Activated CD4-positive, alpha-beta T cell treated with anti-CD3 and anti-CD28 coated beads, Interleukin-2, amount 50 U/mL, for 16 hours (primary cell): ENCODE measurements at regions not wholly inside any gene's neighbourhood (a gene's known extent, or its start where the extent isn't known, plus 50 kb on each side); places are given as distances from the start of the nearest gene placed in this dataset.
"Not testable (repeated sequence)": the region's sequence is repeated elsewhere in the genome, so short reads cannot be mapped to it uniquely, and the experiment has no call there.

ENCODE experiments used
- DNase-seq: peaks from one replicate; pipeline ENCODE4 v3.0.0-alpha.2; 2020

DNA sequence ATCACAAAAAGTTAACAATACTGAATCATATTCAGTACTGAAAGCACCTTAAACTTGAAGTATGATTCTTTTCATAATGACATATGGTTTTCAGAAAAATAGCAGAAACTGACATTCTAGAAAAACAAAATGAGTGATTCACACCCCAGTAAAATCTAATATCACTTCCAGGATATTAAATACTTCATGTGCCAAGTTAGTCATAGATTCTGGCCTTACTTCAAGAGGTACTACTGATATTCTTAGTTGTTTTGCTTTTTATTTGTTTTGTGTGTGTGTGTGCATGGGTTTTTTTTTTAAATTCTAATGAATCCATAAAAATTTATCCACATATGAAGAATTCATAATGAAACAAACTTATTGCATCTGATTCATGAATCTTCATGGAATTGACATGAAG is 207.9 kb upstream of the UFM1 start:
- no peak for DNase-seq

GRCh38 chr13:38135592-38135991 is 214.1 kb upstream of the UFM1 start:
- DNase-seq: no peak

DNA sequence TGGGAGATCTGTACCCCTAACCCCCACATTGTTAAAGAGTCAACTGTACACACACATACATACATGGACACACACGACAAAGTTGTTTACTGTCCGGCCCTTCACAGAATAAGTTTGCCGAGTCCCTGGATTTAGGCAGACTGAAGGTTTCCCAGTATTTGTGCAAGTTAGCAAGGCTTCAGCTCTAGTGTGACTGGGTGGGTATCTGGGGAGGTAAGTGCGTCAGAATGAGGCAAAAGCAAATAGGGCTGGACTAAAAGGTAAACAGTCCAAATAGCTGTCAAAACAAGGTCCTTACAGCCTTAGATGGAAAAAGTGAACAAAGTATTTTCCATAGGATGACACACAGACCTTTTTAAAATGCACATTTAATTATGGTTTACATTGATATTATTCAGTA is 228.4 kb upstream of the UFM1 start:
- no peak for DNase-seq

- DNase-seq: no peak
These were observed 234.3 kb upstream of the TRPC4 start for GRCh38 chr13:38103851-38104250.

GRCh38 chr13:38099751-38100150 is 230.2 kb upstream of the TRPC4 start:
- no peak for DNase-seq

DNA sequence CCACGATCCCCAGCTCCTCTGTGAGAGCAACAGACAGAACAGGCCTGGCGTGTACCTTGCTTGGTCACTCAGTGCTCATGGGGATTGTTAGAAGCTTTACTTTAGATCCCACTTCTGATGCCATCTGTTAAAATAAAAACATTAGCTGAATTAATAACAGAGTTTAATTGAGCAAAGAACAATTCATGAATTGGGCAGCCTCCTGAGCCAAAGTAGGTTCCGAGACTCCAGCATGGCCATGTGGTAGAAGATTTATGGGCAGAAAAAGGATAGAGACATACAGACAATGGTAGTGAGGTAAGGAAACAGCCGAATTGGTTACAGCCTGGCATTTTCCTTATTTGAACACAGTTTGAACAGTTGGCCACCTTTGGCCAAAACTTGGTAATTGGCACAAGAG is 223.9 kb upstream of the TRPC4 start:
- no peak for DNase-seq

GRCh38 chr13:38090913-38091312 is 221.3 kb upstream of the TRPC4 start:
- DNase-seq: no peak

- no peak for DNase-seq
These were observed 217.1 kb upstream of the TRPC4 start for GRCh38 chr13:38086721-38087120.

DNA sequence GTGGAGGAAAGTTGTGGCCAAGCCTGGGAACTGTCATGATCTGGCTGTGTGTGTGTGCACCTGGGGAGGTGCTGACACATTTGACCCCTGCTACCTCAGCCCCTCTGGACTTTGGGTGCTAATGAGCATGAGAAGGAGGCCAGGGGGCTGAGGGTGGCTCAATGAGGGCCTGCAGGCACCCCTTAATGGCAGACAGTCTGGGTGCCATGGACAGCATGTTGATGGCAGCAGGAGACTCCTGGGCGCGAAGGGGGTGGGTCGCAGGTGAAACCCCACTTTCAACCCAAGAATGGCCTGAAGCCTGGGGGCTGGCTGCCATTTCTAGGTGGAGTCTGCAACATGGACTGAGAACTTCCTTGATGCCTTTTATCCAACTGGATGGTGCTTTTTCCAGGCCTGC is 216.4 kb upstream of the TRPC4 start:
- no peak for DNase-seq

DNA sequence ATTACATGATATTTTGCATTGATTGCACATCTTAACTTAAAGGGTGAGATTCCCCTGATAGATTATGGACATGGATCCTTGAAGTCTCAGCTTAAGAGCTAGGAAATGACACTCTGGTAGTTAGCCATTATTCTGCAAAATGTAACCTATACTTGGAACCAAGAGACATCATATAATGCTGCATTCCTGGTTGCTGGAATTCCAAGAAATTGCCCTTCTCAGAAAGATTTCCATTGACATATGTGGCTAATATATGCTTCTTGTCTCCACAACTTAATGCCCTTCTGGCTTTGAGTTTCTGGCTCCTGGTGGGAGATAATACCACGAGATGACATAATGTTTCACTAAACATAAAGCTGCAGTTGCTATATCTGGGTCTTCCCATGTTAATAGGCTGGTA is 204.4 kb upstream of the TRPC4 start:
- no peak for DNase-seq

DNA sequence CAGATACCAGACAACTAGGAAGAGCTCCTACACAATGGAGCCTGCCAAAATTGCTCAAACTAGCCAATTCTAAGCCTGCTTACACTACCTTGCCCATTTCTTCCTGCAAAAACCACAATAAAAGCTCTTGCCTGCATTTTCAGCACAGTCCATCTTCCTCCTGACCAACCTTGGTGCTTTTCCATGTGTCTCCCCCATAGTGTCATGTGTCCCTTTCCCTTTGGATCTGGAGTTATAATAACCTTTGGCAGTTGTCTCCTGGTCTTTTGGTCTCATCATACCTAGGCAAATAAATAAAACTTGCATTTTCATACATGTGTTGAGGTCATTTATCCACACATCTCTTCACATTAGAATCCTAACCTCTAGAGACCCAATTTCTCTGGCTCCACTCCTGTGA is 203.1 kb upstream of the TRPC4 start:
- no peak for DNase-seq

- DNase-seq: not testable (repeated sequence)
These were observed 201.8 kb upstream of the TRPC4 start for GRCh38 chr13:38071340-38071739.

DNA sequence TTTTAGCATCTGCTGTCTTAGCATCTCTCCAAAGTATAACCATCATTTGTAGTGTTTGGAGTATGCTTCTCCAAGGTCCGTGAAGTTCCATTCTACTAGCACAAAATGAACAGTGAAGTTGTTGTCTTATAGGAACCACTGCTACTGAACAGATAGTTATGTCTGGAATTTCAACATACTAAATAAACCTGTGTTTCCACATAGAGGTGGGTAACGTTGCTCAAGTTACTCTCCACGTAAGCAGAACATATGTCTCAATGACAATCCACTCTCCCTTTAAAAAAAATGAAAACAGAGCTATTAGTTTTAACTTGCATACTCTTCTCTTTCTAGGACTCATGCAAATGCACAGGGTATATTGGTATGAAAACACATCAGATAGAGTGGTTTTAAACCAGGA is 184.3 kb upstream of the TRPC4 start:
- DNase-seq: no peak

DNA sequence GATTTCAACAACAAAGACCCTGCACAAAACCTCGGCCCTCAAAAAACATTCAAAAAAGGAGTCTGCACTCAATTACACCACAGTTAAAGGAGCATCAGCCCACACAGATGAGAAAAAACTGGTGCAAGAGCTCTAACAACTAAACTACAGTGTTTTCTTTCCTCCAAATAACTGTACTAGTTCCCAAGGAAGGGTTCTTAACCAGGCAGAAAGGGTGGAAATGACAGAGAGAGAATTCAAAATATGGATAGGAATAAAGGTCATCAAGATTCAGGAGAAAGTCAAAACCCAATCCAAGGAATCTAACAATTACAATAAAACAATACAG is 176.4 kb upstream of the TRPC4 start:
- no peak for DNase-seq

DNA sequence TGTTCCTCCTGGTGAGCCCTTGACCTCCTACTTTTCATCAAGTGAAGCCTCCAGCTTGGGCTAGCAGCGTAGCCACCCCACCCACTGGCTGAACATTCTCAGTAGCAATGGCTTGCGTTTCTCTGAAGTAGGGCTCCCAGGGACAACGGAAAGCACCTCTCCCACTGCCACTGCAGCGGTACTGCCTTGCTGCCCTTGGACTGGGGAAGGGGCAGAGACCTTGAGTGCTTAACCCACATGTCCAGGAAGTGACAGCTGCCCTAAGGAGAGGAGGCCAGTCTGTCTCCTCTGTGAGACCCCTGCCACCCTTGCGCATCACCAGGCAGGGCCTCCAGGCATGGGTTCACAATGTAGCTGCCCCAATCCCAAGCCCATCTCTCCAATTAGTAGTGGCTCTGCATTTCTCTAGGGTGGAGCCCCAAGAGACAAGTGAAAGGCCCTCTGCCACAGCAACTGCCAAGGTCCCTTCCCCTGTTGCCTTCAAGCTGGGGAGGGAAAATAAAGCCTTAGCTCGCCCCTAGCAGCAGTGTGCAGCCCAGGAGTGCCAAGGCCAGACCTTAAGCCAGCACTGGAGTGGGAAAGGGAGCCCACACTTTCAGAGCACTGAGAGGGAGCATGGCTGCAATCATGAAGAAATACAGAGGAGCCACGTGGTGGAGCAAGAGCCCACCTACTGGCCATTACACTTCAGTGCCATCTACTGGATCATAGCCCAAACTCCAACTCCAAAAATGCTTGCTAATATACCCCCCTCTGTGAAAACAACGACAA is 175.9 kb upstream of the TRPC4 start:
- DNase-seq: no peak

DNA sequence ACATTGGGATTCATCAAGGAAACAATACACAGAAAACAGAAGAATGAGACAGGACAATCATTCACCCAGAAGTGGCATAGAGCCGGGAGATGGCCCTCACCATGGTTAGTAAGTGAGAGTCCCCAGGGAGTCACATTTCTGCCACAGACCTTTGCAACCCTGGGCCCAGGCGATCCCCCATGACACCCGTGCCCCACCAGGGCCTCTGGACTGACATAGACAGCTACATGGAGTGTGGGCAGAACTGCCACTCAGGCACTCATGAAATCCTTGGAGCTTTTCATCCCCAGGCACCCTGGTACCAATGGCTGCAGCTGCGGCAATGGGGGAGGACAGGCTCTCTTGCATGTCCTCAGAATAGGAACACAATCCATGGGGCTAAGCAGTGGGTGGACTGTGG is 174.5 kb upstream of the TRPC4 start:
- no peak for DNase-seq

DNA sequence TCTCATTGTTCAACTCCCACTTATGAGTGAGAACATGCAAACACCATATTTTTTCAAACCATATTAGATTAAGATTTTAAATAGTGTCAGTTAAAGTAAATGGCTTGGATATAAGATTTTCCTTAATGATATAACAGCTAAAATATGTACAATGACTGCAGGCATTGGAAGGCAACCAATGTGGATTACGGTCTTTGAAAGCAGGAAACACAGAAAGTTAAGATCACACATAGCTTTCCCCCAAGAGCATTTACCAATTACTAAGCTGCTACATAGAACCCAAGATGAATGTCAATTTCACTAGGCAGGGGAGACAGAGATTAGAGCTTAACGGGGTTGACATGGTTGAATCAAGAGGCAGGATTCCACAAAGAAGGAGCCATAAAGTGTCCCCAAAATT is 173.2 kb upstream of the TRPC4 start:
- no peak for DNase-seq

DNA sequence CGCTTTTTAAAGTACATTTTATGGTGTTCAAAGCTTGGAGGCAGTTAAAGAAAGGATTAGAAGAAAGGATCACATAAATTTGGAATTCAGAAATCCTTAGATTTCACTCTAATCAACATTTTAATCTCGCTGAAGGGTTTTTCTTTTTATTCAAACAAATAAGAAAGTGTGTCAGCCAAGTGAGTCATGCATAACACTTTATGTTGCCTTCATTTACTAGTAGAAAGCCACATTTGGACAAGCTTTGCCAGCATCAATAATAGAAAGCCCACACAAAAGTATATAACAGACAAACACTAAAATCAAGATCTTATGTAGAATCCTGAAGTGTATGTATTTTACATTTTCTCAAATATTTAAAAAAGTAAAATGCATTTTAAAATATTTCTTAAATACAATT is 154.9 kb upstream of the TRPC4 start:
- no peak for DNase-seq

- DNase-seq: no peak
These were observed 147.7 kb upstream of the TRPC4 start for GRCh38 chr13:38017320-38017719.

GRCh38 chr13:38013676-38014075 is 144.1 kb upstream of the TRPC4 start:
- DNase-seq: no peak

DNA sequence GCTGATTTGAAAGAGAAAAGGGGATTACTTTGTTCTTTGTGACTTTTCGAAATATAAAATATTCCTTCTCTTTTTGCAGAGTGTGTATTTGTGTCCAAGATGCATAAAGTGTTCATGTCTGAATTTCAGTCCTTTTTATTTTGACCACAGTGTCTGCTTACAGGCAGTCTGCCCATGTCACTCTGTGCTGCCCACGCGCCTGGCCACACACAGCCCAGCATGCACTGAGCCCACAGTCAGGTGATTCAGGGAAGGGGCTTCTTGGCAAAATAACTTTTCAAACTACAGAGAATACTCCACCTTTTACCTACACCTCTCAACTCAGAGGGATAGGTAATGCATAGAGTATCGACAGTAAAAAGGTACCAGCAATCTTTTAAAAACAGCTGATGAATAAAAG is 142.5 kb upstream of the TRPC4 start:
- no peak for DNase-seq

DNA sequence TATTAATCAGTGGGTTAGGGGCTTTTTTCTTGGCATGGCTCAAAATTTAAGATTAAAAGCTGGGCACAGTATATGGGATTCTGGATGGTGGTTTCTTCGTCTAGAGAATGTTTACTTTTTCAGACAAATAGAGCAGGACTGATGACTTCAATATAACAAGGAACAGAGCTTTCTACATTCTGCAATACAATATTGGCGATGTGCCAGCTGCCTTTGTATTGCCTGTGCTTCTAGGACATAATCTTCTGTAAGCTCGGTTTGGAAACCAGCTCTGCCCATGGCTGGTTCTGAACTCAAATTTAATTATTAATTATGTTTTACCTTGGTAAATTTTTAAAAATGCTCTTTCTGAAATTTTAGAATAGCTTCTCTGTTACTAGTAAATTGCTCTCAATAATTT is 139.1 kb upstream of the TRPC4 start:
- no peak for DNase-seq

- DNase-seq: no peak
These were observed 133.0 kb upstream of the TRPC4 start for GRCh38 chr13:38002606-38003005.

- DNase-seq: no peak
These were observed 128.1 kb upstream of the TRPC4 start for GRCh38 chr13:37997641-37998040.

DNA sequence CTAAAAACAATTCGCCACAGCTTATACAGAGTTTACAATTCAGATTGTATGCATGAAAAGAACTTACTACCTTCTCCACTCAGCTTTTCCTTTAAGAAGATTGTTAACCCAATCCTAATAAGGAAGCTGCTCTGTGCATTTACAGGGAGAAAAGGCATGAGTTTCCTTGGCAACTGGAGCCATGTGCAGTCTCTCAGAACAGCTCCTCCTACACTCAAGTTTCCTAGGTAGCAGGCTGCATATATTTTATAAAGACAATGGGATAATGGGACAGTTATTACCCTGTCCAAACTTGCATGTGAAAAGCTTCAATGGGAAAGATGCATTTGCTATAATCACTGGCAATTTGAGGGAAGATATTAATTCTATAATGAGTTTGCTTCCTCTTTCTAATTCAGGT is 125.5 kb upstream of the TRPC4 start:
- DNase-seq: no peak

DNA sequence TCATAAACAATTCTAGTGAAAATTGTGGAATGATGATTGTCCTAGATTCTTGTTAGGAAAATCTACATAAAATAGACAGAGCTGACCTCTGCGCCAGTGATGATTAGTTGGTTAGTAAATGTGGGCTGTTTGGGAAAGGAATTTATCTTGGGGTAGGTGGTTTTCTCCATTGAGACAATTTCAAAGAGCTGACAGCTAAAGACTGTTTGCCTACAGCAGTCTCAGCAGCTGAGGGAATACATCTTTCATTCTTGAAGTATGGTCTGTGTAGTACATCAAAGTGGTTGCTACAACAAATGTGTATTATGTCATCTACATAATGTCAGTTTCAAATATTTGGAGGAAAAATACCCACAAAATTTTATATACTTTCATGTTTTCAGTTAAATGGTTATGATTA is 117.2 kb upstream of the TRPC4 start:
- no peak for DNase-seq
